ENCODE measurements at regions not wholly inside any gene's neighbourhood (a gene's known extent, or its start where the extent isn't known, plus 50 kb on each side); places are given as distances from the start of the nearest gene placed in this dataset.

DNA sequence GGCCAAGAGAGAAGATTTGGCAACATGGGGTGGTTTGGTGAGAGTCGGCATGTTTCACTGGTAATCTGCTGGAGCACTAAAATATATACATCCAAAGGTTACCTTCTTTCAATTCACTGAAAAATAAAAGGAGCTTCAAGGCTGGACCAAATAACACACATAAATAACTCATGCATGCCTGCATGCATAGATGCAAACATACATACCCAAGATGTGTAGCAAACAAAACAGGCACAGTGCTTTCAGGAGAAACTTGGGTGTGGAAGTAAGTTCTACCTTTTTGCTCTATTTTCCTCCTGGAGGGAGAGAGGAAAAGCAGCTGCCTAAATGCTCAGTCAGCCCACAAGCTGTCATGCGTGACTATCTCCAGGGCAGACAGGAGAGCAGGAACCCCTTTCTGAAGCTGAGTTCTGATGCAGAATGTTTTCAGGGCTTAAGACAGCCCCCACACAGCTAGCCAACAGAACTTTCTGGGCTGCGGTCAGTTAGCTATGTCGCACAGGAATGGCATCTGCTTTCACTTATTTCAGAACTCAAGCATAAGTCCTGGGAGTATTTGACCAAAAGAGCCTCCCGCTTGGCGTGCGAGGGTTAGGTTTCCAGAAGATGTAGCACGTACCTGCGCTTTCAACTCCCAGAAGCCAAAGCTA is 166.2 kb downstream of the TOMM20 start:
- Histone ChIP-seq H3K79me2 (ENCODE audit: control insufficient read depth, insufficient read depth, low read length) (no peaks in the 10 kb centered on the region), H3K27me3 (ENCODE audit: control insufficient read depth in 2 of 2, insufficient read depth in 2 of 2, low read length in 2 of 2) (no peaks in the 10 kb centered on the region), H3K9ac (ENCODE audit: insufficient read depth in 1 of 2, low read depth in 2 of 2, low read length in 2 of 2) (peak overlapping the region; percentile 52 to 54; a peak in 3 of 4 replicates), H3K27ac (ENCODE audit: extremely low read depth, low read depth, low read length) (peak overlapping the region; percentile 82), H3K9me1 (ENCODE audit: control insufficient read depth, insufficient read depth, low read length) (no peaks in the 10 kb centered on the region), H3K4me1 (replicated peaks in 1 of 2; ENCODE audit: control insufficient read depth in 2 of 2, insufficient read depth in 2 of 2, low read length in 2 of 2) (peaks cover 35 to 75% of the 10 kb centered on the region in 2 experiments), H3K9me3 (replicated peaks; ENCODE audit: control insufficient read depth, insufficient read depth, low read depth, low read length) (no peaks in the 10 kb centered on the region; the same call in none of the 2 replicates), H3K36me3 (ENCODE audit: control insufficient read depth, insufficient read depth, low read length) (no peaks in the 10 kb centered on the region), H2AFZ (ENCODE audit: low read depth, low read length) (peak overlapping the region; percentile 94), H3K4me2 (ENCODE audit: insufficient read depth, low read length) (peak overlapping the region; percentile 51), H4K20me1 (replicated peaks; ENCODE audit: control insufficient read depth, insufficient read depth, low read length) (no peaks in the 10 kb centered on the region), H3K4me3 (no peak overlapping the region)
- ChIA-PET POLR2A (interaction anchor here (0.6 to 1.8 kb wide), 9 partner anchors 10 to 358 kb away, joined by 3 to 7 read pairs (median 3); no protein-coding TSS in a partner anchor), CTCF (ENCODE audit: low intra/inter-chr PET ratio) (no interaction called here)
- in situ Hi-C loops (cut with MboI) (no loop called here), intact Hi-C loops (cut with micrococcal nuclease) (loop anchor here (2.0 to 5.0 kb wide), 4 partner anchors 86 to 465 kb away; no protein-coding TSS in a partner anchor)
- ATAC-seq (peak; percentile 68), FAIRE-seq (peak; percentile 77), DNase-seq (ENCODE audit: extremely low read depth in 1 of 4, low spot score in 3 of 4) (peak; percentile 39 to 74 (median 58))
- no TSS peak for BruUV-seq (replicated peaks)
- 47% methylated on average over 9 of the region's 9 CpGs for WGBS (ENCODE audit: insufficient coverage, low coverage, missing lambda C conversion rate)
- TF ChIP-seq ESRRB (CRISPR knock-in tag; IDR thresholded peaks at IDR 0.05; ENCODE audit: borderline replicate concordance): no peak
- TF ChIP-seq ZNF778 (CRISPR knock-in tag; IDR thresholded peaks at IDR 0.05): no peak
- no peak for TF ChIP-seq NCOA4 (IDR thresholded peaks at IDR 0.05; ENCODE audit: partially characterized antibody)
- no peak for TF ChIP-seq ZNF324 (CRISPR knock-in tag; IDR thresholded peaks at IDR 0.05)
- TF ChIP-seq HNRNPH1 (optimal IDR thresholded peaks at IDR 0.05; ENCODE audit: low read depth, low read length): no peak
- TF ChIP-seq POLR2AphosphoS2 (IDR thresholded peaks at IDR 0.05; ENCODE audit: low read length): no peak
- TF ChIP-seq ZNF277 (CRISPR knock-in tag; IDR thresholded peaks at IDR 0.05; ENCODE audit: borderline replicate concordance): no peak
- TF ChIP-seq PTBP1 (IDR thresholded peaks at IDR 0.05; ENCODE audit: low read depth, low read length): no peak
- peak; percentile 60; the same call in 1 of the 2 replicates for TF ChIP-seq ELF2 (CRISPR knock-in tag; IDR thresholded peaks at IDR 0.05)
- TF ChIP-seq ZBTB12 (CRISPR knock-in tag; IDR thresholded peaks at IDR 0.05): no peak
- TF ChIP-seq, protein P1, sequence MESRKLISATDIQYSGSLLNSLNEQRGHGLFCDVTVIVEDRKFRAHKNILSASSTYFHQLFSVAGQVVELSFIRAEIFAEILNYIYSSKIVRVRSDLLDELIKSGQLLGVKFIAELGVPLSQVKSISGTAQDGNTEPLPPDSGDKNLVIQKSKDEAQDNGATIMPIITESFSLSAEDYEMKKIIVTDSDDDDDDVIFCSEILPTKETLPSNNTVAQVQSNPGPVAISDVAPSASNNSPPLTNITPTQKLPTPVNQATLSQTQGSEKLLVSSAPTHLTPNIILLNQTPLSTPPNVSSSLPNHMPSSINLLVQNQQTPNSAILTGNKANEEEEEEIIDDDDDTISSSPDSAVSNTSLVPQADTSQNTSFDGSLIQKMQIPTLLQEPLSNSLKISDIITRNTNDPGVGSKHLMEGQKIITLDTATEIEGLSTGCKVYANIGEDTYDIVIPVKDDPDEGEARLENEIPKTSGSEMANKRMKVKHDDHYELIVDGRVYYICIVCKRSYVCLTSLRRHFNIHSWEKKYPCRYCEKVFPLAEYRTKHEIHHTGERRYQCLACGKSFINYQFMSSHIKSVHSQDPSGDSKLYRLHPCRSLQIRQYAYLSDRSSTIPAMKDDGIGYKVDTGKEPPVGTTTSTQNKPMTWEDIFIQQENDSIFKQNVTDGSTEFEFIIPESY (CRISPR knock-in tag; IDR thresholded peaks at IDR 0.05): no peak; the same call in 1 of the 2 replicates
- TF ChIP-seq HLTF (IDR thresholded peaks at IDR 0.05): no peak
- no peak for TF ChIP-seq ZBTB43 (CRISPR knock-in tag; IDR thresholded peaks at IDR 0.05)
- TF ChIP-seq ELF4 (CRISPR knock-in tag; IDR thresholded peaks at IDR 0.05): no peak
- TF ChIP-seq NBN (IDR thresholded peaks at IDR 0.05; ENCODE audit: low read depth): no peak; the same call in 1 of the 2 replicates
- no peak for TF ChIP-seq ZFP36 (IDR thresholded peaks at IDR 0.05; ENCODE audit: low read depth, low read length, partially characterized antibody)
- peak; percentile 25 for TF ChIP-seq TAF1 (IDR thresholded peaks at IDR 0.05; ENCODE audit: control insufficient read depth, extremely low read depth, insufficient read depth, low read length, severe bottlenecking)
- no peak for TF ChIP-seq SRSF9 (IDR thresholded peaks at IDR 0.05; ENCODE audit: borderline replicate concordance, low read depth, low read length)

All from K562 (cell line).